H1 (cell line): ENCODE measurements at regions not wholly inside any gene's neighbourhood (a gene's known extent, or its start where the extent isn't known, plus 50 kb on each side); places are given as distances from the start of the nearest gene placed in this dataset.

ENCODE experiments used
- CTCF ChIA-PET: fragments of 300-600 bp; sonication (Branson Sonifier 250); formaldehyde crosslinking; loops from one replicate; lab custom pipeline; 2021; ENCODE audit not compliant: partially characterized antibody; lab: Charles Lee
- POLR2A ChIA-PET: fragments of 300-600 bp; sonication (Branson Sonifier 250); formaldehyde crosslinking; loops from one replicate; lab custom pipeline; 2021; ENCODE audit warnings: inconsistent platforms; ENCODE audit not compliant: partially characterized antibody; lab: Charles Lee
- DNase-seq, 2 experiments: peaks; one replicate each; pipeline versions ENCODE4 v3.0.0 to v3.0.0-alpha.2; 2010 to 2022; ENCODE audit warnings: low spot score in 2 of 2, low read depth in 1 of 2, mixed read lengths in 1 of 2
- FAIRE-seq: peaks from 2 replicates; lab custom pipeline; 2011; peaks lifted over from hg19 to GRCh38; lab: Jason Lieb, UNC
- H2AFZ ChIP-seq: 2 replicates; pipeline ENCODE4 v1.8.1; 2012; ENCODE audit warnings: low read length, inconsistent platforms
- H2AK5ac ChIP-seq: 2 replicates; pipeline ENCODE4 v1.6.1; 2013; ENCODE audit warnings: low read depth, low read length
- H2BK120ac ChIP-seq: replicated peaks from 2 replicates; pipeline ENCODE3; 2013; ENCODE audit warnings: low read depth, low read length, inconsistent platforms
- H2BK12ac ChIP-seq: 2 replicates; pipeline ENCODE4 v1.6.1; 2013; ENCODE audit warnings: low read depth, low read length
- H2BK15ac ChIP-seq: 2 replicates; pipeline ENCODE4 v1.6.1; 2013; ENCODE audit warnings: low read length
- H2BK20ac ChIP-seq: 2 replicates; pipeline ENCODE4 v1.6.1; 2013; ENCODE audit warnings: low read length
- H2BK5ac ChIP-seq: 2 replicates; pipeline ENCODE4 v1.6.1; 2013; ENCODE audit warnings: low read depth, low read length
- H3K14ac ChIP-seq: 2 replicates; pipeline ENCODE4 v1.6.1; 2013; ENCODE audit warnings: inconsistent platforms; ENCODE audit not compliant: insufficient read length
- H3K18ac ChIP-seq: 2 replicates; pipeline ENCODE4 v1.6.1; 2013; ENCODE audit warnings: low read length; ENCODE audit errors: extremely low read depth
- H3K23ac ChIP-seq: 2 replicates; pipeline ENCODE4 v1.6.1; 2013; ENCODE audit warnings: inconsistent platforms; ENCODE audit not compliant: insufficient read length
- H3K23me2 ChIP-seq: 2 replicates; pipeline ENCODE4 v1.6.1; 2013; ENCODE audit warnings: low read depth, low read length
- H3K27ac ChIP-seq: 2 replicates; pipeline ENCODE4 v1.6.1; 2011; ENCODE audit warnings: low read depth, low read length, inconsistent platforms
- H3K27me3 ChIP-seq, 4 experiments: replicated peaks in 1 of 4; 1 replicate in 1 of 4; 2 replicates in 3 of 4; pipeline versions ENCODE4 v1.6.1 to v1.8.1; 2011 to 2013; ENCODE audit warnings: low read length in 3 of 4, mild to moderate bottlenecking in 3 of 4, inconsistent platforms in 2 of 4, mixed read lengths in 2 of 4, moderate library complexity in 1 of 4; ENCODE audit not compliant: control insufficient read depth in 3 of 4, insufficient read depth in 3 of 4; ENCODE audit errors: extremely low read depth in 1 of 4
- H3K36me3 ChIP-seq, 4 experiments: 2 replicates each; pipeline versions ENCODE4 v1.6.1 to v1.8.1; 2011 to 2013; ENCODE audit warnings: mild to moderate bottlenecking in 4 of 4, low read length in 3 of 4, moderate library complexity in 2 of 4, control low read depth in 1 of 4, inconsistent platforms in 1 of 4; ENCODE audit not compliant: insufficient read depth in 4 of 4, control insufficient read depth in 2 of 4
- H3K4ac ChIP-seq: replicated peaks from 2 replicates; pipeline ENCODE3; 2013; ENCODE audit warnings: low read length, low read depth, mixed read lengths, inconsistent platforms; ENCODE audit not compliant: insufficient read length
- H3K4me1 ChIP-seq, 4 experiments: replicated peaks in 1 of 4; 1 replicate in 1 of 4; 2 replicates in 3 of 4; pipeline versions ENCODE4 v1.6.1 to v1.8.1; 2011 to 2013; ENCODE audit warnings: low read length in 3 of 4, inconsistent platforms in 2 of 4, mixed read lengths in 1 of 4; ENCODE audit not compliant: insufficient read depth in 4 of 4, control insufficient read depth in 3 of 4
- H3K4me2 ChIP-seq, 2 experiments: 2 replicates each; pipeline versions ENCODE4 v1.6.1 to v1.8.1; 2011 to 2013; ENCODE audit warnings: low read depth in 2 of 2, low read length in 2 of 2, control low read depth in 1 of 2, inconsistent platforms in 1 of 2, mild to moderate bottlenecking in 1 of 2; ENCODE audit not compliant: insufficient read depth in 1 of 2
- H3K4me3 ChIP-seq, 4 experiments: fragments of 200-600, 300-600 bp in 1 of 4; sonication (generic), shearing (Covaris generic), sonication (Bioruptor Twin) in 1 of 4; 2 replicates each; pipeline versions ENCODE4 v1.5.1 to v1.8.1; 2011 to 2016; ENCODE audit warnings: low read length in 4 of 4, low read depth in 3 of 4, control low read depth in 2 of 4, inconsistent platforms in 2 of 4, mild to moderate bottlenecking in 2 of 4, mixed read lengths in 1 of 4, moderate library complexity in 1 of 4; ENCODE audit not compliant: insufficient read depth in 2 of 4; ENCODE audit errors: extremely low read depth in 1 of 4
- H3K56ac ChIP-seq: replicated peaks from 2 replicates; pipeline ENCODE3; 2013; ENCODE audit warnings: low read depth, mild to moderate bottlenecking, mixed read lengths, low read length, inconsistent platforms; ENCODE audit not compliant: insufficient read length
- H3K79me1 ChIP-seq: 2 replicates; pipeline ENCODE4 v1.6.1; 2013; ENCODE audit warnings: low read depth, low read length, control low read depth
- H3K79me2 ChIP-seq, 2 experiments: 2 replicates each; pipeline versions ENCODE4 v1.6.1 to v1.8.1; 2012 to 2013; ENCODE audit warnings: low read length in 2 of 2, mild to moderate bottlenecking in 2 of 2, inconsistent platforms in 1 of 2; ENCODE audit not compliant: insufficient read depth in 2 of 2, control insufficient read depth in 1 of 2
- H3K9ac ChIP-seq, 4 experiments: replicated peaks in 1 of 4; 1 replicate in 1 of 4; 2 replicates in 3 of 4; pipeline versions ENCODE4 v1.6.1 to v1.8.1; 2011 to 2013; ENCODE audit warnings: low read depth in 3 of 4, low read length in 3 of 4, control low read depth in 2 of 4, mild to moderate bottlenecking in 2 of 4, moderate library complexity in 2 of 4, inconsistent platforms in 1 of 4; ENCODE audit errors: extremely low read depth in 1 of 4
- H3K9me3 ChIP-seq, 2 experiments: 2 replicates each; pipeline versions ENCODE4 v1.6.1 to v1.8.1; 2012 to 2013; ENCODE audit warnings: mild to moderate bottlenecking in 2 of 2, moderate library complexity in 2 of 2, control low read depth in 1 of 2, inconsistent platforms in 1 of 2, low read depth in 1 of 2, low read length in 1 of 2, mixed read lengths in 1 of 2; ENCODE audit not compliant: insufficient read depth in 2 of 2
- H4K20me1 ChIP-seq, 2 experiments: replicated peaks in 1 of 2; 2 replicates each; pipeline versions ENCODE3 to v1.8.1; 2011 to 2013; ENCODE audit warnings: inconsistent platforms in 2 of 2, low read length in 2 of 2, mild to moderate bottlenecking in 1 of 2; ENCODE audit not compliant: insufficient read depth in 2 of 2, control insufficient read depth in 1 of 2
- H4K5ac ChIP-seq: 2 replicates; pipeline ENCODE4 v1.6.1; 2013; ENCODE audit warnings: low read length, low read depth, mixed read lengths, inconsistent platforms; ENCODE audit not compliant: insufficient read length
- H4K8ac ChIP-seq: 2 replicates; pipeline ENCODE4 v1.8.0; 2013; ENCODE audit warnings: mild to moderate bottlenecking, moderate library complexity, low read length, inconsistent platforms; ENCODE audit not compliant: insufficient read depth; ENCODE audit errors: extremely low read depth
- H4K91ac ChIP-seq: replicated peaks from 2 replicates; pipeline ENCODE3; 2013; ENCODE audit warnings: low read length, mixed read lengths, inconsistent platforms; ENCODE audit not compliant: insufficient read length
- BCL11A ChIP-seq, 2 experiments: IDR thresholded peaks; one replicate each; pipeline ENCODE4 v1.6.1; 2011; ENCODE audit warnings: low read depth in 2 of 2, low read length in 2 of 2, mild to moderate bottlenecking in 2 of 2
- CREB1 ChIP-seq: IDR thresholded peaks from 2 replicates; pipeline ENCODE4 v1.6.1; 2012; ENCODE audit warnings: inconsistent platforms
- EGR1 ChIP-seq: IDR thresholded peaks from 2 replicates; pipeline ENCODE4 v1.6.1; 2011; ENCODE audit warnings: low read depth, low read length, borderline replicate concordance
- EZH2 ChIP-seq: fragments of 200-600 bp; sonication (generic); IDR thresholded peaks from 2 replicates; pipeline ENCODE4 v1.7.1; 2012; ENCODE audit warnings: low read depth, mild to moderate bottlenecking, moderate library complexity, low read length, inconsistent platforms; ENCODE audit not compliant: severe bottlenecking
- KDM5A ChIP-seq: fragments of 200-600 bp; IDR thresholded peaks from 2 replicates; pipeline ENCODE4 v1.7.1; 2012; ENCODE audit warnings: mild to moderate bottlenecking, low read length, inconsistent platforms, mixed read lengths
- MAFK ChIP-seq: IDR thresholded peaks from 2 replicates; pipeline ENCODE4 v1.6.1; 2012; ENCODE audit warnings: low read depth, mild to moderate bottlenecking, improper control_type of control experiment, low read length
- SIRT6 ChIP-seq: IDR thresholded peaks from one replicate; pipeline ENCODE4 v1.7.1; 2012; ENCODE audit warnings: low read length, inconsistent platforms
- SP2 ChIP-seq: IDR thresholded peaks from 2 replicates; pipeline ENCODE4 v1.6.1; 2012; ENCODE audit warnings: mild to moderate bottlenecking, low read length, inconsistent platforms
- SP4 ChIP-seq: IDR thresholded peaks from 2 replicates; pipeline ENCODE4 v1.6.1; 2012; ENCODE audit warnings: low read length, inconsistent platforms
- SUZ12 ChIP-seq: fragments of 200-600 bp; sonication (generic); IDR thresholded peaks from 2 replicates; pipeline ENCODE4 v1.6.1; 2012; ENCODE audit warnings: mild to moderate bottlenecking, inconsistent platforms, low read length, moderate library complexity, mixed read lengths
- YY1 ChIP-seq: IDR thresholded peaks from 2 replicates; pipeline ENCODE4 v1.6.1; 2011; ENCODE audit warnings: low read depth, mild to moderate bottlenecking, low read length
- WGBS, 2 experiments: shearing (Covaris generic) in 1 of 2; methylation state at CpG; one replicate each; pipeline versions ENCODE4 v1.1.6 to v1.1.7; 2013 to 2015; ENCODE audit warnings: low lambda C conversion rate in 2 of 2, mixed read lengths in 2 of 2, inconsistent platforms in 1 of 2, low coverage in 1 of 2, missing lambda C conversion rate in 1 of 2; ENCODE audit not compliant: insufficient replicate concordance in 2 of 2, insufficient coverage in 1 of 2, insufficient read length in 1 of 2; ENCODE audit errors: extremely low coverage in 1 of 2, missing lambda C conversion rate in 1 of 2; 5-methylcytosine and 5-hydroxymethylcytosine counted together
- TF ChIP-seq, protein P1 (sequence below): IDR thresholded peaks from 2 replicates; pipeline ENCODE4 v1.6.1; 2012; ENCODE audit warnings: inconsistent platforms
- TF ChIP-seq, protein P2 (sequence below): IDR thresholded peaks from 2 replicates; pipeline ENCODE4 v1.6.1; 2011; ENCODE audit warnings: low read length, improper control_type of control experiment

DNA sequence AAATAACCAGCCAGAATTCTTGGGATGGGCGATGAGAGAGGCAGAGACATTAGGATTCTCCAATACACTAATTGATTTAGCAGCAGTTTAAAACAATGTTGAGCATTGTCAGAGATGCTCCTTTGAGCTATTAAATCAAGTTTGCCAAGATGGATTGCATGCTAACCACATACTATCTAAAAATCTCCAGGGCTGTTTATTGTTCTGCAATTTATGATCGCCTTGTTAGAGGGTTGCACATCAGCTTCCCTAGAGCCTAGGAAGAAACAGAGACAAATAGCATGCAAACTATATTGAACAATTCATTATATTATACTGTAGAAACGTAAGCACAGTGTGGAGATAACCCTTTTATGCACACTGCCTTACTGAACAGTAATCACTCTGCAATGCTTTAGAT, 599.9 kb downstream of the SOX5 start:
- TF ChIP-seq BCL11A (IDR thresholded peaks at IDR 0.05; ENCODE audit: low read depth in 2 of 2, low read length in 2 of 2) (no peak), SP2 (no peak), CREB1 (no peak), YY1 (no peak), EGR1 (no peak), KDM5A (no peak), MAFK (no peak), SIRT6 (no peak), SP4 (no peak), EZH2 (no peak), SUZ12 (no peak)
- TF ChIP-seq, protein P1, sequence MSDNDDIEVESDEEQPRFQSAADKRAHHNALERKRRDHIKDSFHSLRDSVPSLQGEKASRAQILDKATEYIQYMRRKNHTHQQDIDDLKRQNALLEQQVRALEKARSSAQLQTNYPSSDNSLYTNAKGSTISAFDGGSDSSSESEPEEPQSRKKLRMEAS = no peak
- TF ChIP-seq, protein P2, sequence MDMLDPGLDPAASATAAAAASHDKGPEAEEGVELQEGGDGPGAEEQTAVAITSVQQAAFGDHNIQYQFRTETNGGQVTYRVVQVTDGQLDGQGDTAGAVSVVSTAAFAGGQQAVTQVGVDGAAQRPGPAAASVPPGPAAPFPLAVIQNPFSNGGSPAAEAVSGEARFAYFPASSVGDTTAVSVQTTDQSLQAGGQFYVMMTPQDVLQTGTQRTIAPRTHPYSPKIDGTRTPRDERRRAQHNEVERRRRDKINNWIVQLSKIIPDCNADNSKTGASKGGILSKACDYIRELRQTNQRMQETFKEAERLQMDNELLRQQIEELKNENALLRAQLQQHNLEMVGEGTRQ = no peak
- Histone ChIP-seq H3K18ac (no peak overlapping the region), H3K36me3 (no peaks in the 10 kb centered on the region), H2BK5ac (no peak overlapping the region), H3K4me2 (no peak overlapping the region), H3K4ac (no peak overlapping the region), H3K9me3 (no peaks in the 10 kb centered on the region), H2BK12ac (no peak overlapping the region), H2AK5ac (no peak overlapping the region), H3K9ac (no peak overlapping the region), H4K5ac (no peak overlapping the region), H4K8ac (no peak overlapping the region), H4K91ac (no peak overlapping the region), H3K23ac (no peak overlapping the region), H3K79me2 (no peaks in the 10 kb centered on the region), H3K4me1 (no peaks in the 10 kb centered on the region), H3K56ac (no peak overlapping the region), H3K4me3 (no peak overlapping the region), H2BK15ac (no peak overlapping the region), H3K27me3 (no peaks in the 10 kb centered on the region), H3K23me2 (no peaks in the 10 kb centered on the region), H3K14ac (no peak overlapping the region), H4K20me1 (no peaks in the 10 kb centered on the region), H2BK20ac (no peak overlapping the region), H2AFZ (no peak overlapping the region), H2BK120ac (no peak overlapping the region), H3K79me1 (no peaks in the 10 kb centered on the region), H3K27ac (no peak overlapping the region)
- 91% methylated on average over 3 of the region's 3 CpGs; no CpG with 5 or more reads in 1 of the 2 experiments for WGBS, 2 experiments
- no peak for FAIRE-seq
- no peak for DNase-seq
- CTCF ChIA-PET = interaction anchor here (0.6 to 1.1 kb wide), 2 partner anchors 9 to 1563 kb away, joined by 3 to 4 read pairs; no protein-coding TSS in a partner anchor
- POLR2A ChIA-PET = no interaction called here
